IMR-90 (cell line): ENCODE measurements at regions not wholly inside any gene's neighbourhood (a gene's known extent, or its start where the extent isn't known, plus 50 kb on each side); places are given as distances from the start of the nearest gene placed in this dataset.

Experiments used
- ATAC-seq: fragments of 200-7000 bp; cut with Tn5 transposase; 2 replicates; pipeline ENCODE4 v1.9.1; 2020; ENCODE audit warnings: low read depth, mild to moderate bottlenecking, moderate library complexity
- BruUV-seq: library from RNA; stranded (reverse); fragments of 400-500 nt; replicated peaks from 2 replicates; lab custom pipeline; 2021; lab: Mats Ljungman, UMichigan
- CTCF ChIA-PET: fragments of 300-600 bp; formaldehyde crosslinking; extraction: SDS; loops from one replicate; lab custom pipeline; 2021; ENCODE audit warnings: antibody characterized with exemption; lab: Yijun Ruan, JAX
- POLR2A ChIA-PET: fragments of 300-600 bp; sonication (Branson Sonifier 250); formaldehyde crosslinking; loops from one replicate; lab custom pipeline; 2022; ENCODE audit warnings: antibody characterized with exemption; ENCODE audit not compliant: unreplicated experiment; lab: Charles Lee
- DNase-seq: peaks from one replicate; pipeline ENCODE4 v3.0.0; 2013
- H2AFZ ChIP-seq: replicated peaks from 2 replicates; pipeline ENCODE3; 2013; ENCODE audit warnings: low read length, mild to moderate bottlenecking; ENCODE audit not compliant: poor library complexity
- H2AK5ac ChIP-seq: 2 replicates; pipeline ENCODE4 v1.6.1; 2013; ENCODE audit warnings: low read depth, low read length, inconsistent platforms
- H2AK9ac ChIP-seq: replicated peaks from 2 replicates; pipeline ENCODE3; 2013; ENCODE audit warnings: mild to moderate bottlenecking, low read depth, low read length, moderate library complexity; ENCODE audit not compliant: poor library complexity
- H2BK120ac ChIP-seq: 2 replicates; pipeline ENCODE4 v1.6.1; 2013; ENCODE audit warnings: low read depth, low read length, inconsistent platforms
- H2BK15ac ChIP-seq: 3 replicates; pipeline ENCODE4 v1.6.1; 2013; ENCODE audit warnings: low read depth, low read length, inconsistent platforms
- H2BK20ac ChIP-seq: 2 replicates; pipeline ENCODE4 v1.6.1; 2013; ENCODE audit warnings: low read depth, mild to moderate bottlenecking, inconsistent platforms, low read length, moderate library complexity
- H2BK5ac ChIP-seq: 2 replicates; pipeline ENCODE4 v1.6.1; 2013; ENCODE audit warnings: mild to moderate bottlenecking, low read depth, low read length, inconsistent platforms; ENCODE audit not compliant: poor library complexity, severe bottlenecking
- H3K14ac ChIP-seq: replicated peaks from 2 replicates; pipeline ENCODE4 v1.6.1; 2013; ENCODE audit warnings: low read depth, low read length, inconsistent platforms
- H3K18ac ChIP-seq: 2 replicates; pipeline ENCODE4 v1.6.1; 2013; ENCODE audit warnings: low read depth, low read length, control low read depth
- H3K23ac ChIP-seq: 2 replicates; pipeline ENCODE4 v1.6.1; 2013; ENCODE audit warnings: low read depth, low read length, inconsistent platforms
- H3K27ac ChIP-seq: 2 replicates; pipeline ENCODE4 v1.5.1; 2013; ENCODE audit warnings: mild to moderate bottlenecking, control low read depth, low read length; ENCODE audit not compliant: insufficient read depth
- H3K27me3 ChIP-seq: 2 replicates; pipeline ENCODE4 v1.6.1; 2013; ENCODE audit warnings: low read length; ENCODE audit not compliant: control insufficient read depth, insufficient read depth
- H3K36me3 ChIP-seq: 2 replicates; pipeline ENCODE4 v1.6.1; 2013; ENCODE audit warnings: low read length, mixed read lengths; ENCODE audit not compliant: control insufficient read depth, insufficient read depth
- H3K4ac ChIP-seq: 2 replicates; pipeline ENCODE4 v1.6.1; 2013; ENCODE audit warnings: low read depth, low read length, inconsistent platforms
- H3K4me1 ChIP-seq: 2 replicates; pipeline ENCODE4 v1.6.1; 2013; ENCODE audit warnings: low read length, mixed read lengths; ENCODE audit not compliant: control insufficient read depth, insufficient read depth
- H3K4me2 ChIP-seq: 2 replicates; pipeline ENCODE4 v1.6.1; 2013; ENCODE audit warnings: low read depth, mild to moderate bottlenecking, control low read depth, low read length, moderate library complexity
- H3K4me3 ChIP-seq: 2 replicates; pipeline ENCODE4 v1.5.1; 2013; ENCODE audit warnings: low read depth, mild to moderate bottlenecking, control low read depth, low read length, moderate library complexity; ENCODE audit not compliant: insufficient read depth
- H3K56ac ChIP-seq: 2 replicates; pipeline ENCODE4 v1.6.1; 2013; ENCODE audit warnings: low read length, inconsistent platforms; ENCODE audit not compliant: insufficient read depth; ENCODE audit errors: extremely low read depth
- H3K79me1 ChIP-seq, 2 experiments: 2 replicates each; pipeline ENCODE4 v1.6.1; 2013; ENCODE audit warnings: low read length in 2 of 2, inconsistent platforms in 1 of 2, low read depth in 1 of 2
- H3K9ac ChIP-seq: 2 replicates; pipeline ENCODE4 v1.6.1; 2013; ENCODE audit warnings: low read depth, low read length, control low read depth
- H3K9me1 ChIP-seq: 2 replicates; pipeline ENCODE4 v1.6.1; 2013; ENCODE audit warnings: low read length, inconsistent platforms; ENCODE audit not compliant: insufficient read depth
- H3K9me3 ChIP-seq: 2 replicates; pipeline ENCODE4 v1.6.1; 2013; ENCODE audit warnings: low read length; ENCODE audit not compliant: control insufficient read depth, insufficient read depth
- H4K20me1 ChIP-seq: 2 replicates; pipeline ENCODE4 v1.6.1; 2013; ENCODE audit warnings: low read length, inconsistent platforms; ENCODE audit not compliant: insufficient read depth
- H4K5ac ChIP-seq: 2 replicates; pipeline ENCODE4 v1.6.1; 2013; ENCODE audit warnings: mild to moderate bottlenecking, low read depth, low read length, control low read depth
- H4K8ac ChIP-seq, 2 experiments: 2 replicates each; pipeline ENCODE4 v1.6.1; 2013; ENCODE audit warnings: low read depth in 2 of 2, low read length in 2 of 2, control low read depth in 1 of 2, inconsistent platforms in 1 of 2
- H4K91ac ChIP-seq: 2 replicates; pipeline ENCODE4 v1.6.1; 2013; ENCODE audit warnings: low read depth, low read length, inconsistent platforms; ENCODE audit not compliant: insufficient read depth
- BHLHE40 ChIP-seq: fragments of 150-350 bp; IDR thresholded peaks from 2 replicates; pipeline ENCODE4 v1.6.1; 2016; ENCODE audit warnings: mild to moderate bottlenecking, low read depth, low read length
- CEBPB ChIP-seq: IDR thresholded peaks from 2 replicates; pipeline ENCODE4 v1.6.1; 2012; ENCODE audit warnings: low read depth, low read length, improper control_type of control experiment
- CHD1 ChIP-seq: IDR thresholded peaks from 2 replicates; pipeline ENCODE4 v1.6.1; 2012; ENCODE audit warnings: low read depth, low read length, improper control_type of control experiment
- CTCF ChIP-seq: conservative IDR thresholded peaks from 2 replicates; pipeline ENCODE4 v1.5.1; 2012; ENCODE audit warnings: mild to moderate bottlenecking, low read depth, low read length, improper control_type of control experiment
- ELK1 ChIP-seq: fragments of 150-350 bp; IDR thresholded peaks from 2 replicates; pipeline ENCODE4 v1.6.1; 2016; ENCODE audit warnings: low read depth, mild to moderate bottlenecking, low read length, moderate library complexity, borderline replicate concordance
- FOS ChIP-seq: fragments of 150-350 bp; IDR thresholded peaks from 2 replicates; pipeline ENCODE4 v1.6.1; 2016; ENCODE audit warnings: low read depth, low read length
- MAFK ChIP-seq: IDR thresholded peaks from 2 replicates; pipeline ENCODE4 v1.6.1; 2012; ENCODE audit warnings: low read depth, low read length, improper control_type of control experiment
- MAZ ChIP-seq: IDR thresholded peaks from 2 replicates; pipeline ENCODE4 v1.6.1; 2012; ENCODE audit warnings: low read depth, mild to moderate bottlenecking, low read length, improper control_type of control experiment, moderate library complexity, borderline replicate concordance
- MXI1 ChIP-seq: IDR thresholded peaks from 2 replicates; pipeline ENCODE4 v1.6.1; 2012; ENCODE audit warnings: low read depth, mild to moderate bottlenecking, low read length, moderate library complexity, borderline replicate concordance
- NFE2L2 ChIP-seq: fragments of 150-350 bp; IDR thresholded peaks from 2 replicates; pipeline ENCODE4 v1.6.1; 2016; ENCODE audit warnings: low read depth, mild to moderate bottlenecking, low read length
- POLR2A ChIP-seq: IDR thresholded peaks from 2 replicates; pipeline ENCODE4 v1.6.1; 2012; ENCODE audit warnings: mild to moderate bottlenecking, low read depth, low read length
- RAD21 ChIP-seq: IDR thresholded peaks from 2 replicates; pipeline ENCODE4 v1.6.1; 2012; ENCODE audit warnings: low read length, improper control_type of control experiment
- RCOR1 ChIP-seq: IDR thresholded peaks from 2 replicates; pipeline ENCODE4 v1.6.1; 2012; ENCODE audit warnings: mild to moderate bottlenecking, low read length, improper control_type of control experiment; ENCODE audit not compliant: insufficient replicate concordance
- RFX5 ChIP-seq: IDR thresholded peaks from 2 replicates; pipeline ENCODE4 v1.8.0; 2012; ENCODE audit warnings: low read depth, mild to moderate bottlenecking, low read length, moderate library complexity
- SMC3 ChIP-seq: fragments of 150-350 bp; IDR thresholded peaks from 2 replicates; pipeline ENCODE4 v1.6.1; 2016; ENCODE audit warnings: low read depth, mild to moderate bottlenecking, antibody characterized with exemption, low read length, moderate library complexity
- USF2 ChIP-seq: fragments of 150-350 bp; IDR thresholded peaks from 2 replicates; pipeline ENCODE4 v1.6.1; 2017; ENCODE audit warnings: mild to moderate bottlenecking, antibody characterized with exemption, low read length, low read depth
- WGBS, 2 experiments: methylation state at CpG; one replicate each; pipeline versions ENCODE4 v1.1.5 to v1.1.7; 2013; ENCODE audit warnings: missing lambda C conversion rate in 2 of 2; ENCODE audit not compliant: insufficient read length in 1 of 2; ENCODE audit errors: extremely low coverage in 2 of 2; 5-methylcytosine and 5-hydroxymethylcytosine counted together
- dilution Hi-C: fragments of 300-500 bp; cut with HindIII; formaldehyde crosslinking; loops from one replicate; pipeline ENCODE4 v1.14.3; 2018; ENCODE audit warnings: low sequenced_read_pairs; ENCODE audit not compliant: unreplicated experiment
- in situ Hi-C: fragments of 300-500 bp; cut with MboI; formaldehyde crosslinking; loops from 3 replicates; pipeline ENCODE4 v1.14.3; 2019; ENCODE audit warnings: low sequenced_read_pairs, inconsistent platforms, mixed read lengths
- intact Hi-C: fragments of 100-400 bp; cut with micrococcal nuclease; formaldehyde crosslinking; loops from 2 replicates; pipeline ENCODE4 v1.10.0; 2022

- H3K9ac ChIP-seq: no peak overlapping the region
- no peak overlapping the region for H4K91ac ChIP-seq
- no peak overlapping the region for H2BK20ac ChIP-seq
- H2BK15ac ChIP-seq: no peak overlapping the region
- no TSS peak for BruUV-seq
- dilution Hi-C loops (no loop called here), in situ Hi-C loops (no loop called here), intact Hi-C loops (no loop called here)
- ATAC-seq: no peak
- H3K27me3 ChIP-seq: no peaks in the 10 kb centered on the region
- no peak for DNase-seq
- no peak overlapping the region for H3K23ac ChIP-seq
- WGBS, 2 experiments: no CpG with 5 or more reads among the region's 1 CpG
- H2BK120ac ChIP-seq: no peak overlapping the region
- ChIA-PET POLR2A (no interaction called here), CTCF (no interaction called here)
- H3K9me1 ChIP-seq: no peaks in the 10 kb centered on the region
- H3K27ac ChIP-seq: no peak overlapping the region
- H3K79me1 ChIP-seq: no peaks in the 10 kb centered on the region
- no peaks in the 10 kb centered on the region for H4K20me1 ChIP-seq
- H2AK9ac ChIP-seq: no peak overlapping the region
- H3K18ac ChIP-seq: no peak overlapping the region
- H2BK5ac ChIP-seq: no peak overlapping the region
- H3K4me2 ChIP-seq: no peak overlapping the region
- no peak overlapping the region for H2AFZ ChIP-seq
- no peak overlapping the region for H3K14ac ChIP-seq
- H4K5ac ChIP-seq: no peak overlapping the region
- no peak overlapping the region for H3K4me3 ChIP-seq
- no peak overlapping the region for H3K4ac ChIP-seq
- no peak overlapping the region for H3K56ac ChIP-seq
- H3K9me3 ChIP-seq: peaks cover 7% of the 10 kb centered on the region; the same call in 1 of the 2 replicates
- no peaks in the 10 kb centered on the region for H3K36me3 ChIP-seq
- TF ChIP-seq USF2 (no peak), MXI1 (no peak), RFX5 (no peak), FOS (no peak), ELK1 (no peak), NFE2L2 (no peak), POLR2A (no peak), MAFK (no peak), RCOR1 (no peak), BHLHE40 (no peak), MAZ (no peak), CHD1 (no peak), CEBPB (no peak), SMC3 (no peak), RAD21 (no peak), CTCF (no peak)
- H2AK5ac ChIP-seq: no peak overlapping the region
- H4K8ac ChIP-seq: no peak overlapping the region
- H3K4me1 ChIP-seq: no peaks in the 10 kb centered on the region
Observed at GRCh38 chr1:104378414-104378813, 628.7 kb downstream of the AMY1C start.
